Putamen (tissue), 1 donor: ENCODE measurements at regions not wholly inside any gene's neighbourhood (a gene's known extent, or its start where the extent isn't known, plus 50 kb on each side); places are given as distances from the start of the nearest gene placed in this dataset.

ENCODE experiments used
- DNase-seq: peaks from one replicate; pipeline ENCODE4 v3.0.0-alpha.2; 2016; ENCODE audit warnings: low spot score

DNA sequence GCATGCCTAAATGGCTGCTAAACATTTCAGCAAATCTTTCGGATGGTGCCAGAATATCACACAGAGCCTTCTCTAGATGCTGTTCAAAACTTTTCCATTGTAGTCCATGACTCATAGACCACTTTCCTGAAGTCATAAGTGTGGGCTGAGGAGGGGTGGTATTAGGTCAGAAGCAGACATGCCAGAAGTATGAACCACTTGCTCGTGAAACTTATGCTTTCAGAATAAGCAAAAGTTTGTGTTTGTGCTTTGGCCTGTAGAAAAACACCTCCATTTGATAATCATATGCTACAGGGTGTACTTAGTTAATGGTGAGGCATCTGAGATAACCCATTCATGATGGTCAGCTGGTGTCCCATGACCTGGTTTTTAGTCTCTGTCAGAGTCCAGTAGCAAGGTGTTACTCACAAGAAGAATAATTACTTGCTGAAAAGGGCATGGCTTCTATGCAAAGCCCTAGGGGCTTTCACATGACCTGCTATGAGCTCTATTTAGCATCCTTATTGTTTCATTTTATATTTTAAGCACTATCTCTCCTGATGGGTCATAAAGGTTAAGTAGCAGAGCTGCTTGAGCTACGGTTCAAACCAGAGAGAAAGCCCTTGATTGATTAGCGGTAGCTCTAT lies 183.1 kb upstream of the IVNS1ABP start:
- no peak for DNase-seq

DNA sequence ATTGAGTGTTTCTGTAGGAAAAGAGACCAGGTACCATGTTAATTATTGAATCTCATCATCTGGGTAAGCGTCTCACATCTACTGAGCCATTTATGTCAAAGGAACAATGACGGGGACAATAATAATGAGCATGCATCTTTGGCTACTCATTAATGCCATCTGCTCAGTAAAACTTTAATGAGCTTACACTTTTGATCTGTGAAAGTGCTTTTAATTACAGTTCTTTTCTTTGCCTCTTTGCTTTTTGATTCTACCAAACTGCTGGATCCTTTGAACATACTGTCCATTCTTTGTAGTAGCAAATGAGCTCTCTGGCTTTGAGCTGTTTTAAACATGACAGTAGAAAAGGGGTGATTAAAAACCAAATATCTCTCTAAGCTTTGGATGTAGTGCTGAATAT lies 181.2 kb upstream of the IVNS1ABP start:
- no peak for DNase-seq

DNA sequence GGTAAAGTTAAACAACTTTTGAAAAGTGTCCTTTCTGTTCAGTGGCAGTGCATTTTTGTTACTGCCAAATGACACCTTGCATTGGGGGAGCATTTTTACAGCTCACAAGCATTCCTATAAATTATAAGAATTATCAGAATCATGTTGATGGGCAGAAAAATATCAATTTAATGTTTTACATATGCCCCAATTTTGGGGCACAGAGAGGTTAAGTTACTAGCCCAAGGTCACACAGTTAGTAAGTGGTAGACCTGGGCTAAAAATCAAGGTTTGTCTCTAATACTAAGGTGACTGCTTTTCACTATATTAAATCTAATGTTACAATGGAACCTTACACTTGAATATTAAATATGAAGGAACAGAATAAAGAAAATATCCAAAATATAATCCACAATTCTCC lies 180.1 kb upstream of the IVNS1ABP start:
- no peak for DNase-seq

DNA sequence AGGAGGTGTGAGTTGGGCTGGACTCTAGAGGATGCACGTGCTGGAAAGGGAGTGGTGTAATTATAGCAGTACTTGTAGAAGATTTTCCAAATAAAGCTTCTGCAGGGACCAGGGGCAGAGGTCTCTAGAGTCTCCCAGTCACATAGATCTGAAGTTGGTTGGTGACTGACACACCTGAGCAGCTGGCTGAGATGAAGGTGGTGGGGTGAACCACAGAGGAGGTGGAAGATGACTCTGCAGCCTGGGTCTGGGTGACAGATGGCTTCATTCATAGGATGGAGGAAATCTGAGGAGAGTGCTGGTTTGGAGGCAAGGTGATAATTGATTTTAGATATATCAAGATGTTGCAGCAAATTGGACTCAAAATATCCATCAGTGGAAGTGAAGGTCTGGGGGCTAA lies 178.9 kb upstream of the IVNS1ABP start:
- DNase-seq: no peak

DNA sequence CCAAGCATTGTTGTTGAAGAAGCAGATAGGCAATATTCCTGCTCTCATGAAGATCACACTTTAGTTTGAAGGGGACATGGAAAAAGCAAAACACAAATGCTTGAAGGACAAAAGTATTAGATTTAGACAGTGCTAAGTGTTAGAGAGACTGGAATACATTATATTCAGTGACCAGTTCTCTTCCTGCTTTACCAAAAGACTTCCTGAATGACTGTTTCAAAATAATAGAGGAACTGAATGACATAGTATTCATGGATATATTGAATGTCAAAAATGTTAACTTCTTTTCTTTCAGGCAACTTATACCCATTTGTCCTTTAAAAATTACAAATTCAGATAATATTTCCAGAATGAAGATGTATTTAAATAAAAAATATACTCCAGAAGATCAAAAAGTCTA lies 178.0 kb upstream of the IVNS1ABP start:
- no peak for DNase-seq

DNA sequence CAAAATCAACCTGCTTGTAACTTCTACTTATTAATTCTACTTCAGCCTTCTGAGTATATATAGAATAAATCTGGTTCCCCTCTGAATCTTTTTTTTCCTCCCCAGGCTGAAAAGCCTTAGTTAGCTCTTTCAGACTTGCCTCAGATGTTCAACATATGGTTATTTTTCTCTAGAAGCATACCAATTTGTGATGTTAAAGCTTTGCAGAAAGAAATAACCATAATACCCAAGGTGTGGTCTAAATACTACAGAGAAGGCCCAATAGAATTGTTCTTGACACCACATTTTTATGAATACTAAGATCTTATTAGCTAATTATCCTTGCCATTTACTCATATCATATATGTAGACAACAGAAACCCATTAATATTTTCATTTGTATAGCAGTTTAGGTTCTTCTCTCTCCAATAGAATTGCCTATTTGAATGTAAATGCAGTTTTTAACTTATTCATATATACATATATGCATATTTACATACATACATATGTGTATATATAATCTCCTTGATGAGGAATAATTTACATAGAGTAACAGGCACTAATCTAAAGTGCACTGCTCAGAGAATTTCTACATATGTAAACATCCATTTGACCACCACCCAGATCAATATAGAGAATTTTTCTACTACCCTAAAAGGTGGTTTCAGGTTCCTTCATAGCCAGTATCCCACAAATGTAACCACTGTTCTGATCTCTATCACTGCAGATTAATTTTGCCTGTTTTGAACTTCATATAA lies 175.2 kb upstream of the IVNS1ABP start:
- DNase-seq: no peak

DNA sequence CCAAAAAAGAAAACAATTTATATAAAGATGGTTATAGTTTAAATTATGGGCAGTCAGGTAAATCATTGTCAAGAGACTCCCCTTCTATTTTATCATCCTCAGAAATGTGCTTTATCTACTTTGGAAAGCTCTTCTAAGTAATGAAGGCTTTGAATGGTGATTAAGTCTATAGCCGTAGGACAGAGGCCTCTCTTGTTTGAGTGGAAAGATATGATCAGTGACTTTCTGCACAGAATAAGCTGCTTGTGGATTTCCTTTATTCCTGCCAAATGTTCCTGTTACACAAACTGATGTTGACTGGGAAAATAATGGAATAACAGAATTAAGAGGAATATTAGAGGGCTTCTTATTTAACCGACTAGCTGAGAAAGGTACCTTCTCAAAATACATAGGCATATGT lies 174.6 kb upstream of the IVNS1ABP start:
- no peak for DNase-seq

DNA sequence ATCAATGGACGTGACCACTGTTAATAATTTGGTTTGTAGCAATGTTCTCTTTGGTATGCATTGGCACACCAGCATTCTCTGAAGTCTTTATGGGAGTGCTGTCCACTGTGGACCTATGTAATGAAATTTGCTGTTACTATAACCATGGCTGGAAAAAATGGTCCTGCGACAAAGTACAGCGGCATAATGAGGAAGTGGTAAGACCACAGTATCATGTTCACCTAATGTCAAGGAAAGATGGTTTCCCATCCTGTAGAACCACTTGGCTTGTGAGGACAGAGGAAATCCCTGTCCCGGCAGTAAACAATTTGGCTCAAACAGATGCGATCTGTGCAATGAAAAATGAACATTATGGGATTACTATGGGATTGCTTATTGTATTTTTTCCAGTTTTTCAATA lies 173.9 kb upstream of the IVNS1ABP start:
- no peak for DNase-seq

DNA sequence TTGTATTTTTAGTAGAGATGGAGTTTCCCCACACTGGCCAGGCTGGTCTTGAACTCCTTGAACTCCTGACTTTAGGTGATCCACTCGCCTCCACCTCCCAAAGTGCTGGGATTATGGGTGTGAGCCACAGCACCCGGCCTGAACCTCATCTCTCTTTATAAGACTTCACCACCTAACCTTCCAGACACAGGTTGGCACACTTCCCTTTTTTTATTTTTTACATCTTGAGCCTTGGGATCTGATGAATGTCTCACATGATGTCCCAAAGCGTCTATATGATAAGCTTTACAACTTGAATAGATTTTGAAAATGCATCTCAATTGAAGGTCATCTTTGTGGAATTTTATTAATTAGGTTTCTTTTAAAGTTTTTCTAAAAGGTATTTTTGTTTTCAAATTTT lies 172.4 kb upstream of the IVNS1ABP start:
- DNase-seq: no peak

DNA sequence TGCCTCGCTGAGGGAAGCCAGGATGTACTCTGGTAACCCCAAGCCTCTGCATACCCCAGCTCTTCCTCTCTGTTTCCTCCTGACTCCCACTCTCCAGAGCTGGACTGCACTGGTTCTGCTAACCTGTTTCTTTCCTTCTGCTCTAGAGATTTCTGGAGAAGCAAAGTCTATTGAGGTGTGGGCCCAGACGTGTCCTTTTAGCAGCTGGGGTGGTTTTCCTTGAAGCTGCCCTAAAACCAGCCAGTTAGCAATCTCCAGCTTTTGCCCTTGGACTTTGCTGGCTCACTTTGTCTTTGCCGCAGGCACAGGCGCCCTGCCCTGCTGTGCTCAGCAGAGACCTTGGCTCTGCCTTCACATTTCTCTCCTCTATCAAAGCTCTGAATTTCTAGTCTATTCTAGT lies 171.8 kb upstream of the IVNS1ABP start:
- DNase-seq: no peak

DNA sequence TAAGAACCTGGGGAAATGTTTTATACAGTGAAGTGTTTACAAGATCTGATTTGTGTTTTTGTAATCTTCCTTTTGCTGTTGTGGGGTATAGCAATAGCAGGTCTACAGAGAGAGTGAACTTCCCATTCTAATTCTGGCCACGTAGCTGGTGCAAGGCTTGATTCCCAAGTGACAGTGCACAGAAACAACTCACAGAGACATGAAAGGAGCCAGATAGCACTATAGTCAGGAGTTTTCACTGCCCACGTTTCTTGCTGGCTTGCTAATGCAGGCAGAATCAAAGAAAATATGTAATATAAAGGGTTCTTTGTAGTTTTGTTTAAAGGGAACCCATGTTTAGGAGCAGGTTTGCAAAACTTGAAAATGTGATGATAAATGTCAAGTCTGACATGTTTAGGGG lies 170.9 kb upstream of the IVNS1ABP start:
- DNase-seq: no peak

DNA sequence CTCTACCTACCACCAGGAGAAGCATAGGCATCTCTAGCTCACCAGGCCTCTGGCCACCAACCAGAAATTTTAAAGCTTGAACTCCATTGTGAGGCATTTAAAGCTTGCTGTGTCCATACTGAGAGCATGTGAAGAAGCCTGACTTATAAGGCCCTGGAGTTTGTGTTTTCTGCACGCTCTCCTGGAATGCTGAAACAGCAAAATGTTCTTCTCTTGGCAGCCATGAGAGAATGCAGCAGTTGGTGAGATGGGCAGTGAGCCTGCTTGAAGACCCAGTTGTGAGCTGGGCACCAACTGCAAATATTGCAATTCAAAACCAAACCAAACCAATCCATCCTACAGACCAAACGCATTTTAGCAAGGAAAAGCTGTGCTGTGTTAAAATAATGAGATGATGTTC lies 170.0 kb upstream of the IVNS1ABP start:
- no peak for DNase-seq

DNA sequence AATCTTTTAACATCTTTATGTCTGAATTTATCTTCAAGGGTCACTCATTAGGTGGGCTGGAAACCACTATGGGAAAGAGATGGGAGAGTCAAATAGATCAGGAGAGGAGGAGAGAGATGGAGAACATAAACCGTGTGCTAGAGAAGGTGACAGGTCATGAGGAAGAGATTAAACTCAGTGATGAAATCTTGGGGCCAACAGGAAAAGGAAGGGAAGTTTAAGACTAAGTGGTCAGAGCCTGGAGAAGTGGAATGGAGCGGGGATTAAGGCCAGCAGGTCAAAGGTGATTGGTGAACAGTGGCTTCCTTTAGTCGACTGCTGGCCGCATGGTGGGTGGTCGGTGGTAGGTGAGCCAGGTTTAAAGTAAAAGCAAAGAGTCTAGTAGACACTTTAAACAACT lies 169.3 kb upstream of the IVNS1ABP start:
- DNase-seq: no peak

DNA sequence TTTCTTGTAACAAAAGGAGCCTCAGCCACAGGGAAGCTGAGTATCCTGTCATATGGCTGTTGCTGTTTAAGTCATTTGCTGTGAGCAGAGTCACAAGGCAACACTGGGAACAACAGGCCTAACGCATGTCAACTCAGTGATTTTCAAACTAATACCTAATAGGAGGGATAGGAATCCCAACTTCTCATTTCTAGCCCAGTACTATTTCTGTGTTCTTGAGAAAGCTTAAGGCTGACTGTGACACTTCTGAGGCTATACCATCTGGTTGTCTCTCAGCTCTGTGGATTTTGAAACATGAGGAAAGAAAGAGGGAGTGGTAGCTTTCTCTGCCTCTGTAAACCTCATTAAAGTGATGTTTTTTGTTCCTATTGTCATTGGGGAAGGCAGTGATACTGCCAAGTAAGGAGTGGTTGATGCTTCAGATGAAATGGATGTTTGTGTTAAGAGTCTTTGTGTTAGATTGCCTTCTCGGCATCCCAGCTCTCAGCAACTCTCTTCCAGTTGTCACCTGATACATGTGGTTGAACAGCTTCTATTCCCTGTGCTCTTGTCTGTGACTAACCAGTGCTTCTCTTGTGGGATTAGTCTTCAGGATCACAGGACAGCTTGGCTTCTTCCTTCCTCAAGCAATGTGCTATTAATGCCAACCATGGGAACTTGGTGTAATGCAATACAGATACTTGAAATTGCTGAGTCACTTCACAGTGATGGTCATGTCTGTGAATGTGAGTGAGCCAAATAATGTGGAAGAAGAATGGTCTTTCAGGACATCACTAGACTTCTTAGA lies 166.8 kb upstream of the IVNS1ABP start:
- DNase-seq: no peak

DNA sequence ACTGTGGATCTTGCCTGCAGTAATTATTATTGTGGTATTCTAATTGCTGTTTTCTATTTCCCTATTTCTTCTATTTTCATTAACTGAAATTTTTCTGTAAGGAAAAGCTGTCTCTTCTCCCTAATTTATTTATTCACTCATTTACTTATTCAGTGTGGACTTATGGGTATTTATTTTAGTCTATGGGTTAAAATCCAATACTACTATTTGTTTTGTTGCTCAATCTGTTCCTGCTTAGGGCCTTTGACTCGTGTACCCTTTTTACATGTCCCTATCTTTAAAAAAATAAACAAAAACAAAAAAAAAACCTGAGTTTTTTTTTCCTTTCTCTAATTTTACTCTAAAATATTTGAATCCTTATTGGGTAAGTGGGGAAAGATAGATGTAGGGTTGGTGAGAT lies 166.2 kb upstream of the IVNS1ABP start:
- no peak for DNase-seq

DNA sequence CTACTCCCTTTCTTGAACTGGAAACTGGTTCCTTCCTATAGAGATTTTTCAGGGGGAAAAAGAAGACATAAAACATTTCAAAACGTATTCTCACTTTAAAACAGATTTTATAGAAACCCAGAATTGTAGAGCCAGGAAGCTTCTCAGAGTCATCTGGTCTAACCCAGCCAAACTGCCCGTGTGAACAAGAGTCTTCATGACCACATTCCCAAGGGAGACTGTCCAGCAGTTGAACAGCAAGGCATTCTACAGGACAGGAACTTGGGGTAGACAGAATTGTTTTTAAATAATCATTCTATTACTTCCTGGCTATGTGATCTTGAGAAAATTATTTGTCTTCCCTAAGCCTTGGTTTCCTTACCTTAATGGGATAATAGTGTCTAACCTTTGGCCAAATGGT lies 163.5 kb upstream of the IVNS1ABP start:
- DNase-seq: no peak

DNA sequence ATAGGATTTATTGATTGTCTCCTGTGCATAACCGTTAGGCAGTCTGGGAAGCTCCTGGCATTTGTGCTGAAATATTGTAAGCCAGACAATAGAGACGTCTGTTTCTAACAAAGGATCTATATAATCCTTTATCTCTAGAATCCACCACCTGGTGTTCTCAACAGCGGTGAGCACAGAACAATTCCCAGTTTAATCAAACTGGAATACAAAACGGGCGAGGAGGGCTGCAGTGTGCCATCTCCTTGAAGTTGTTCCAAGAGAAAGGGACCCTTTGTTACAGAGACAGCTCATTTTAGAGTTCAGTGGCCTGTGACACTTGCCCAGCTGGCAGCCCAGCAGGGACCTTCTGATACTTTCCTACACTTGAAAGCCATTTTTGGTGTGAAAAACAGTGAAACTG lies 162.8 kb upstream of the IVNS1ABP start:
- no peak for DNase-seq

DNA sequence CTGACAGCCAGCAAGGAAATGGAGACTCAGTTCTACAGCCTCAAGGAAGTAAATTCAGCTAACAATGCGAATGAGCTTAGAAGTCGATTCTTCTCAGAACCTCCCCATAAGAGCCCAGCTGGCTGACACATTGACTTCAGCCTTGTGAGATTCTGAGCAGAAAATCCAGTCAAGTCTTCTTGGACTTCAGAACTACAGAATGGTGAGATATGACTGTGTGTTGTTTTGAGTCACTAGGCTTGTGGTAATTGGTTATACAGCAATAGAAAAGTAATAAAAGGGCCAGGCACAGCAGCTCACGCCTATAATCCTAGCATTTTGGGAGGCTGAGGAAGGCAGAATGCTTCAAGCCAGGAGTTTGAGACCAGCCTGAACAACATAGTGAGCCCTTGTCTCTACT lies 161.8 kb upstream of the IVNS1ABP start:
- DNase-seq: no peak

DNA sequence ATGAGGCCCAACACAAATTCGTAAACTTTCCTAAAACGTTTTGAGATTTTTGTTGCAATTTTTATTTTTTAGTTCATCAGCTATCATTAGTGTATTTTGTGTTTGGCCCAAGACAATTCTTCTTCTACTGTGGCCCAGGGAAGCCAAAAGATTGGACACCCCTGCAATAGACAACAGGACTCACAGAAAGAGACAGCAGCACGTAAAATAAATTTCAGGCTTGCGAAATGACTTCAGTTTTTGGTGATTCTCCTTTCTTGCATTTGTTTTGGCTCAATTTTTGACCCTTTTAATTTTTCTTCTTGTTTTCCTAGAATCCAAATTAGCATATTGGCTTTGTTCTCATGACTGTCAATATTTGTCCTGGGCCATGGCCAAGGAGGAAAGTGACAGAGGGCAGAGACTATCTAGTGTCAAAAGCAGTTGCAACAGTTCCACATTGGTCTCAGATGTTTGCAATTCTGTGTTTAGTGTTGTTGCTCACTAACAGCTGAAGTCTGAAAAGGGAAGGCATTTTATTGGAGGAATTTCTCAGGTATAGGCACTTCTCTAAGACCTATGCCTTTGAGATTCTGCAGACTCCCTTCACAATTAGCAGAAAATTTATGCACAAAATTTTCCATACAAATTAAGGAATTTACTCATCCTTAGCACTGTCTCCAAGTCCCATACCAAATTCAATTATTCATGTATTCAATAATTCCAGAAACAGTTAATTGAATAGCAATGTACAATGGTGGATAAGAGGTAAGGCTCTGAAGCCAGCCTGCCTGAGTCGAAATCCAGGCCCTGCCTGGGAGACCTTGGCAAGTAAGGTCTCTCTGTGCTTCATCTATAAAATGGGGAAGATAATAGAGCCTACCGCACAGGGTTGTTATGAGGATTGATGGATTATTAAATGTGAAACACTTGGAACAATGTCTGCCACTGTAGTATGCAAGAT lies 160.9 kb upstream of the IVNS1ABP start:
- DNase-seq: no peak

DNA sequence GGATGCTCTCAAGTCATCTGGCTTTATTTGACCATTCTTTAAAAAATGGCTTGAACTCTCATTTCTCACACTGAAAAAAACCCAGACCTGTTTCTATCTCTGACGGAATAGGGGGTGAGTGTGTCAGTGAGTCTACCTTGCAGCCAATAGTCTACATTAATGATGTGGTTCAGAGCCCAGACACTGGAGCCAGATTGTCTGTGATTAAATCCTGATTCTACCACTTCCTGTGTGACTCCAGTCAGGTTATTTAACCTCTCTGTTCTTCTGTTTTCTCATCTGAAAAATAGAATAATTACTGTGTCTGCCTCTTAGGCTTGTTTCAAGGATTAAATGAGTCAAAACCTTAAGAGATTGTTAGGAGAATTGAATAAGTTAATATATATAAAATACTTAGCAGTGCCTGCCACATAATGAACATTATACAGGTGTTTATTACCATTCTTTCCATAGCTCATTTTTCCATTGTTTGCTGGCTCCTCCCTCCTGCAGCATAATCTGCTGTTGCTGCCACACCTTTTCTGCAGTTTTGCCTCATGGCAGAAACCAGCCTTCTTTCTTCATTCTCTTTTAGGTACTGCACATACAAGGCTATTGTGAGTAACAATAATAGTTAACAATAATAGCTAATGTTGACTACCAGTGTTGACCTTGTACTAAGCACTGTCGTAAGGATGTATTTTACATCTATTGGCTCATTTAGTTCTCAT lies 157.6 kb upstream of the IVNS1ABP start:
- DNase-seq: no peak

DNA sequence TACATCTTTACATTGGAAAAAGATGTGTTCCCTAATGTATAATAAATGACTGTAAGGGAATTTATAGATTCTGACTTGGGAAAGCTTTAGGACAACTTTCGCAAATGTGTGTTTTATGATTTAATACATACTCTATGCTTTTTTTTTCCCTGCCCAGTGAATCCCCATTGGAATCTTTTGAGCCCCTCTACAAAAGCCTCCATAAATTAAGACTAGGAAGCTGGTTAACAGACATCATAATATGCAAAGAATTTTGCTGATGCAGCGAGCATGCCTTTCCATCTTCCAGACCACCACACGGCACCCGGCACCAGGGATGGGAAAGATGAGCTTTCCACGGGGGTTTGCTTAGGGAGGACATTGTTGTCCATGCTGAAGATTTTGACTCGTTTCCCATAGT lies 156.1 kb upstream of the IVNS1ABP start:
- DNase-seq: no peak

DNA sequence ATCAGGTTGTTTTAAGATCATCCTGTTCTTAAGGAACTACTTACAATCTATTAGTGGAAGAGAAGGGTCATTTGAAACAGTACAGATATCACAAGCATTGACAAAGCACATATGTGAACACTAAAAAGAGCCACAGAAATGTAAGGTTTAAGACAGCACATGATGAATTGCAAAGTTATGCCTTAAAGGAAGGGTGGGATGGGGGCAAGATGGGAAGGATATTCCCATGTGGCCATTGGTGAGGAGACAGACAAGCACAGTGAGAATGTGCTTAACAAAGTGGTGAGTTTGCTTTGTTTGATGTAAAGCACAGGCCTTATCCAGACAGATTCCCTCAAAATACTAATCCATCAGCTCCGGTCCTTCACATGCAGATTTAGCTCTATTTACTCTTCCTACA lies 151.6 kb upstream of the IVNS1ABP start:
- no peak for DNase-seq
